ENCODE measurements at regions not wholly inside any gene's neighbourhood (a gene's known extent, or its start where the extent isn't known, plus 50 kb on each side); places are given as distances from the start of the nearest gene placed in this dataset.

DNA sequence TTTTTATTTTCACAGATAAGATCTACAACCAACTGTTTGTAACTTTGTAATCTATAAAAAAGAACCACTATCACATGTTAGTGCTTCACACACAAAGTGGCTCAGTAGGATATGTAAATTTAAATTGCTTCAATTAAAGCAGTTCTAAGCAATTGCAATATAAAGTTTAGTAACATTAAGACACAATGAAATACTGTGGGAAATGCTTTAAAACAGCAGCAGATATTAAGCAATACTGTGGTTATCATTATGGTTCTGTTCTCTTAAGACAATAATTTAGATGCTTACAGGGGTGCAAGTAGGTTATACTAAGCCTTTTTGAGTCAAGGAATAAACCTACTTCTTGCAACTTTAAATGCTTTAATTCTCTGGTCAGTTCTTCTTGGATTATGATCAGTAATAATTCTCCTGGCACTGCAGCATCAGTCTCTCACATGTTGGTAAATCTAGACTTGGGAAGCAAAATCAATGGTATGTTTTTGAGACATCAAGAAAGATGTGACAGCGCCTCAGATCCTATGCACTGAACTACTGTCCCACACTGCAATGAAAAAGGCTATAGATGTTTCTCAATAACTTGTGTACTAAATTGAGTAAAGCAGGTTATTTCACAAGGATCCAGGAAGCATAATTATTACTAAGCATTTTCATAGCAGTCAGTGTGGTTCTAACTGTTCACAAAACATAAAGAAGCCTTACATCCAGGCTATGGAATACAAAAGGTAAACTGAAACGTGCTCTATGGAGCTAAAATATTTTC lies 338.7 kb upstream of the PDE4D start:
- no peak for DNase-seq

GRCh38 chr5:60230456-60230855 lies 336.9 kb upstream of the PDE4D start:
- no peak for DNase-seq

- no peak for DNase-seq
Measured at GRCh38 chr5:60229691-60230185, 336.2 kb upstream of the PDE4D start.

- no peak for DNase-seq
Measured at GRCh38 chr5:60228676-60229075, 335.1 kb upstream of the PDE4D start.

GRCh38 chr5:60226128-60226527 lies 332.6 kb upstream of the PDE4D start:
- no peak for DNase-seq

DNA sequence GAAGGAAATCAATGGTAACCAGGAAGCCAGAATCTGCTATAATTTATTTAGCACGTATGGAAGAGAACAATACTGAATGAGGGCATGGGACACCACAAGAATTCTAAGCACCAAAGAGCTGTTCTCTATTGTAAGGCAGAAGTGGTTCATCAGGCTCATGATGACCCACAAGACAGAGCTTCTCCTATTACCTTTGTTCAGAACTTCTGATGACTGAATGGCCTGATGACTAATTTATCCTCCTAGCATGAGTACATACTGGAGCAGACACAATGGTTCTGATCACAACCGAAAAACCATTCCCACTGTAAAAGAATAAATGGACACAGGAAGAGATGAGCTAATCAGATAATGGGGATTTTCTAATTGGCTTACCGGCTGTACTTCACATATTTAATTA lies 329.8 kb upstream of the PDE4D start:
- DNase-seq: no peak

GRCh38 chr5:60219921-60220320 lies 326.4 kb upstream of the PDE4D start:
- DNase-seq: no peak

DNA sequence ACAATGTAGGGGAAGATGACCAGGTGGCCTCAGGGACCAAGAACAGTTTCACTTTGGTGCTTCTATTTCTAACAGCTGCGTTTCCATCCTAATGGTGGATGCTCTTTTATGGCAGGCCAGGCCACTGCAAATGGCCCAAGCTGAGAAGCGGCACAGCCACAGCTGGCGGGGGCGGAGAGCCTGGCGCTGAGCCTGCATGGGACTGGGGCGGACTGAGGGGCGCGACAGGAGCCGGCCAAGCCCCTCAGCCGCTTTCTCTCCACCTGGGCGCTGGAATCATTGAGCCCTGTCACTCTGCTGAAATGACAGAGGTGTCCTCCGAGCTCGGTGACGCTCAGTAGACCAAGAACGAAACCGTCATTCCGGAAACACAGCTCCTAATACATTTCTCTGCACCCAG lies 317.3 kb upstream of the PDE4D start:
- no peak for DNase-seq

GRCh38 chr5:60209146-60209840 lies 315.8 kb upstream of the PDE4D start:
- no peak for DNase-seq

DNA sequence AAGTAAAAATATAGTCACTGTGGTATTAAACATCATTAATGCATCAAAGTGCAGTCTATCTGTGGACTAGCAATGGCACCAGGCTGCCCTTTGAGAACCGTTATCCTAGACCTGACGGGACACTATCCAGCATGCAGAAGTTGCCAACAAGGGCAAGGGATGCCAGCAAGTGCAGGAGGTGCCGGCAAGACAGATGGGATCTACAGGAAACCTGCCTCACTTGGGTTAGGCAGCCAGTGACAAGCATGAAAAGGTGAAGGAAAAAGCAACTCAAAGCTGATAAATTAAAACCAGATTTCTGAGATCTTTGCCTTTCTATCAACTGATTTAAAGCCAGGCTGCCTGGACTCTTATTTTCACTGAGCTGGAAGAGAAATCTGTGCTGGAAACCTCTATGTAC lies 315.2 kb upstream of the PDE4D start:
- DNase-seq: no peak

- no peak for DNase-seq
Measured at GRCh38 chr5:60207040-60207439, 313.5 kb upstream of the PDE4D start.

DNA sequence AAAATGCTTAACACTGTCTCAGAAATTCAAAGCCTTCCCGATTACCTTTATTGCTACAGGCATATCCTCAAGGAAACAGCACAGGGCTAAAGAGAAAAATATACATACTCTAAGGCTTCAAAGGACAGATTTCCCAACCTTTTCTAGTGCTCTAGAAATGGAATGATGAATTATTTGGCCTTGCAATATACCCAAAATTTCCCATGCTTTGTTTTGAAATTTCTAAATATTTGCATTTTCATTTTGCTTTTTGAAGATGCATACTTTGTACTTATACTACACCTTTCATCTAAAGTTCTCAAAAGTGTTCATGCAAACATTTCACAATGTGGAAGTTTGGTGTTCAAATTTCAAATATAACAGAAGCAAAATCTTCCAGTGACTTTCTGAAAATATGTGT lies 312.7 kb upstream of the PDE4D start:
- no peak for DNase-seq

- no peak for DNase-seq
Measured at GRCh38 chr5:60205071-60205470, 311.5 kb upstream of the PDE4D start.

DNA sequence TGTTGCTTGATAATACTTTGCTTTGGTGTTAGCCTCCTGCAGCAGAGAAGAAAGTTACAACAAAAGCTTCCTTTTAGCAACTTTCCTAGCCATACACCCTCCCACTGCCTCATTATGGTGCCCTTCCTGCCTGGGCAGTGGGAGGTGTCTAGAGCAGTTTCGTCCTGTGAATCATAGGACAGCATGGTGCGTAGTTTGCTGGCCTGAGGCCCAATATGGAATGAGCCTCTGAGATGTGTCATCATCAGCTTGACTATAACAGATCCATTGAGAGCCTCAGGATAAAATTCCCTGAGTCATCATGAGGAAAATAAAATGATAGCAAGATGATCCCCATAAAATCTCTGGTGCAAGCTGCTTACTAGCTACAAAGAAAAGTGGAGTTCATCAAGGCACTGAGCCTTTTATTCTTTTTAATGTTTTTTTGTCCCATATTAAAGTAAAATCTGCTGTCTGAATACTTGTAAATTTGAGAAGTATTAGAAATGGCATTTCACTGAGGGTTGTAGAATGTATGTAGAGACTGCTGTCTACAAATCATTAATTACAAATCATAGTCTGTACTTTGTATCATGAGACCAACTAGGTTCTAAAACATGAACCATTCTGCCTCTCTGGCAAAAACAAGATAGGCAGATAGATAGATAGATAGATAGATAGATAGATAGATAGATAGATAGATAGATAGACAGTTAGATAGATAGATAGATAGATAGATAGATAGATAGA lies 303.0 kb upstream of the PDE4D start:
- no peak for DNase-seq

DNA sequence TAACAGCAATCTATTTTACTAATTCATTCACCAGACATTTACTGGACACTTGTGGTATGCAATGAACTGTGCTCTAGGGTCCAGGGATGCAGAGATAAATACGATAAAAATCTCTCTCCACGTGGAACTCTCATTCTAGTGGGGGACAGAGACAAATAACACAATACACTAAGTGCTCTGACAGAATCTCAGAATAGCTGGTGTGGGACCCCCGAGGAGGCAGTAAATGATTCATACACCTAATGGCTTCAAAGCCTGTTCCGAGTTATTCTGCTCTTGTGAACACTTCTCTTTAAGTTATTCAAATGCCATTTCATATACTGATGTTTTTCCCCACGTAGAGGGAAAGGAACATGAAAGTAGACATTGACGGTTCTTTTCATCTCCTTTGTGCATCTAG lies 302.0 kb upstream of the PDE4D start:
- DNase-seq: no peak

DNA sequence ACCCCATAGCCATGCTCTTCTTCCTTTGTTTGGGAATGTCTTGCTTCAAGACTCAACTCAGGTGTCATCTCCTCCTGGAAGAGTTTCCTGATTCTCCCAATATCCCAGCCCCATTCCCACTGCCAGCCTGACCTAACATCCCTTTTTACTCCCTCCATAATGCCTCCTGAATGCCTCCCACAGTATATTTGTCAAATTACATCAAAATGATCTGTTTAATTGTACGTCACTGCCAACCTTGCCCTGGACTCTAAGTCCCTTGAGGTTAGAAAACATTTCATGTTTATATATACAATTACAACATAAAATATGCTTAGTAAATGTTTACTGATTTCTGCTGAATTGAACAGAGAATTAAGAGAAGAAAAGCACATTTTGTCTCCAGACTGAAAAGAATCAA lies 301.6 kb upstream of the PDE4D start:
- no peak for DNase-seq

GRCh38 chr5:60185231-60186099 lies 291.9 kb upstream of the PDE4D start:
- no peak for DNase-seq

DNA sequence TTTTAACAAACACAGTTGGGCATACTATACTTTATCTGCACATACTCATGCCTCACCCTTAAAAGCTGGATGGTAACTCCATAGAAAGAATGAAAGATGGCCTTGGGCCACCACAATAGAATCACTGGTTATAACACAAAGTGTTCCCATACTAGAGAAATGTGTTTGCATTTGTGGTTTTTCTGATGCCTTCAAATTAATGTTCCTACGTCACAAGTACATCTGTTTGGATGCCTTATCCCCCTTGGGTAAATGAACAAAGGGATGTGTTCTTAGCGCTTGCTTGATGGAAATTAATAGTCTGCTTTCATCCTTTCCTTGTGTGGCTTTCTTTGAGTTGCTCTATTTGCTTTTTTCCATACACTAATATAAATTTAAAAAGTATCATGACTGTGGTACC lies 291.1 kb upstream of the PDE4D start:
- no peak for DNase-seq

DNA sequence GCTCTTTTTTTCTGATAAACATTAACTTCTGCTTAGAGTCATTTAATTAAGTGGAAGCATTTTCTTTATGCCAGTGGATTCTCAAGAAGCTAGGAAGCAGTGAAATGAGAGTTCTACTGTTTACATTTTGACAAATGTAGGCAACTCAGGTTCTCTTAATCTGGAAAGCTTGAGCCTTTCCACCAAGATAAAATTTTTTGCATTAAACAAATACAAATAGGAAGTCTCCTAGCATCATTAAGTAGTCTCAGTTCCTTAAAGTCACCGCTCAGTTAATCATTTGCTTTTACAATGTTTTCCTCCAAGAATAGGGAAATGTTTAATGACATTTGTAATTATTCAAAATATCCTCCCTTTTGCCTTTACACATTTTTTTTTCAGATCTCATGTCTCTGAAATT lies 290.4 kb upstream of the PDE4D start:
- DNase-seq: no peak

- DNase-seq: no peak
Measured at GRCh38 chr5:60178101-60178500, 284.6 kb upstream of the PDE4D start.

- no peak for DNase-seq
Measured at GRCh38 chr5:60177596-60177995, 284.1 kb upstream of the PDE4D start.

- DNase-seq: no peak
Measured at GRCh38 chr5:60173667-60174066, 280.1 kb upstream of the PDE4D start.

- DNase-seq: no peak
Measured at GRCh38 chr5:60163762-60164161, 270.2 kb upstream of the PDE4D start.

All from NCI-H2171 treated with DMSO at 0.1 percent for 48 hours (cell line).